Suprapubic skin (tissue), 4 donors: ENCODE measurements at regions not wholly inside any gene's neighbourhood (a gene's known extent, or its start where the extent isn't known, plus 50 kb on each side); places are given as distances from the start of the nearest gene placed in this dataset.

Experiments used
- CTCF ChIP-seq, 2 donors: fragments of 200-600 bp in 1 of 2; fragments of 450-650 bp in 1 of 2; sonication (generic) in 1 of 2; IDR thresholded peaks; one replicate each; pipeline ENCODE4 v1.5.1; 2016 to 2019; ENCODE audit warnings: antibody characterized with exemption in 2 of 2, mild to moderate bottlenecking in 1 of 2, moderate library complexity in 1 of 2
- POLR2A ChIP-seq, 2 donors: fragments of 450-650 bp; IDR thresholded peaks; one replicate each; pipeline ENCODE4 v1.6.1; 2017; ENCODE audit warnings: antibody characterized with exemption in 2 of 2, mild to moderate bottlenecking in 2 of 2, moderate library complexity in 2 of 2
- POLR2AphosphoS5 ChIP-seq, 3 donors: sonication (generic); formaldehyde crosslinking; IDR thresholded peaks; one replicate each; pipeline ENCODE4 v1.6.1; 2017; ENCODE audit warnings: antibody characterized with exemption in 3 of 3

GRCh38 chr5:138651767-138652117, 76.5 kb upstream of the HSPA9 start:
- TF ChIP-seq CTCF (IDR thresholded peaks at IDR 0.05) (no peak), POLR2A (IDR thresholded peaks at IDR 0.05) (no peak), POLR2AphosphoS5 (IDR thresholded peaks at IDR 0.05) (no peak)
